CD1c-positive myeloid dendritic cell (primary cell): ENCODE measurements at regions not wholly inside any gene's neighbourhood (a gene's known extent, or its start where the extent isn't known, plus 50 kb on each side); places are given as distances from the start of the nearest gene placed in this dataset.
"Not testable (repeated sequence)": the region's sequence is repeated elsewhere in the genome, so short reads cannot be mapped to it uniquely, and the experiment has no call there.

Experiments
- DNase-seq: peaks from one replicate; pipeline ENCODE4 v3.0.0-alpha.2; 2016; ENCODE audit errors: extremely low spot score

- DNase-seq: no peak
Measured at GRCh38 chr12:46548605-46549071, 176.1 kb upstream of the SLC38A2 start.

GRCh38 chr12:46547421-46548354 is 175.1 kb upstream of the SLC38A2 start:
- DNase-seq: no peak

- peak; percentile 62 for DNase-seq
Measured at GRCh38 chr12:46546634-46547273, 174.2 kb upstream of the SLC38A2 start.

- not testable (repeated sequence) for DNase-seq
Measured at GRCh38 chr12:46543378-46543795, 170.8 kb upstream of the SLC38A2 start.

GRCh38 chr12:46538976-46539375 is 166.4 kb upstream of the SLC38A2 start:
- DNase-seq: no peak

GRCh38 chr12:46537387-46537955 is 164.9 kb upstream of the SLC38A2 start:
- DNase-seq: no peak

- peak; percentile 51 for DNase-seq
Measured at GRCh38 chr12:46536316-46536715, 163.7 kb upstream of the SLC38A2 start.

- no peak for DNase-seq
Measured at GRCh38 chr12:46535907-46536306, 163.3 kb upstream of the SLC38A2 start.

- no peak for DNase-seq
Measured at GRCh38 chr12:46535376-46535775, 162.8 kb upstream of the SLC38A2 start.

- no peak for DNase-seq
Measured at GRCh38 chr12:46534327-46534840, 161.8 kb upstream of the SLC38A2 start.

- DNase-seq: no peak
Measured at GRCh38 chr12:46533723-46534122, 161.2 kb upstream of the SLC38A2 start.

GRCh38 chr12:46531804-46532203 is 159.2 kb upstream of the SLC38A2 start:
- no peak for DNase-seq

GRCh38 chr12:46531059-46531785 is 158.6 kb upstream of the SLC38A2 start:
- no peak for DNase-seq

GRCh38 chr12:46530373-46531056 is 157.9 kb upstream of the SLC38A2 start:
- no peak for DNase-seq

- DNase-seq: no peak
Measured at GRCh38 chr12:46526233-46526632, 153.7 kb upstream of the SLC38A2 start.

- DNase-seq: no peak
Measured at GRCh38 chr12:46524778-46525177, 152.2 kb upstream of the SLC38A2 start.

- no peak for DNase-seq
Measured at GRCh38 chr12:46523863-46524770, 151.5 kb upstream of the SLC38A2 start.

GRCh38 chr12:46523446-46523845 is 150.9 kb upstream of the SLC38A2 start:
- DNase-seq: no peak

GRCh38 chr12:46522071-46522470 is 149.5 kb upstream of the SLC38A2 start:
- no peak for DNase-seq

GRCh38 chr12:46521145-46521544 is 148.6 kb upstream of the SLC38A2 start:
- no peak for DNase-seq
